GM18498 (cell line): ENCODE measurements at regions not wholly inside any gene's neighbourhood (a gene's known extent, or its start where the extent isn't known, plus 50 kb on each side); places are given as distances from the start of the nearest gene placed in this dataset.
"Not testable (repeated sequence)": the region's sequence is repeated elsewhere in the genome, so short reads cannot be mapped to it uniquely, and the experiment has no call there.

Experiments
- ATAC-seq: cut with Tn5 transposase; IDR thresholded peaks from one replicate; pipeline ENCODE4 v1.9.1; 2021; ENCODE audit warnings: mild to moderate bottlenecking, moderate library complexity; ENCODE audit not compliant: unreplicated experiment

- no peak for ATAC-seq
Observed at GRCh38 chr5:166788050-166788449, 1503.4 kb upstream of the WWC1 start.

GRCh38 chr5:166795756-166796155, 1495.7 kb upstream of the WWC1 start:
- no peak for ATAC-seq

GRCh38 chr5:166803058-166803457, 1488.4 kb upstream of the WWC1 start:
- no peak for ATAC-seq

- not testable (repeated sequence) for ATAC-seq
Observed at GRCh38 chr5:166804223-166804622, 1487.2 kb upstream of the WWC1 start.

- not testable (repeated sequence) for ATAC-seq
Observed at GRCh38 chr5:166804693-166805092, 1486.8 kb upstream of the WWC1 start.

GRCh38 chr5:166810093-166810658, 1481.3 kb upstream of the WWC1 start:
- not testable (repeated sequence) for ATAC-seq

- no peak for ATAC-seq
Observed at GRCh38 chr5:166810721-166811120, 1480.7 kb upstream of the WWC1 start.

- no peak for ATAC-seq
Observed at GRCh38 chr5:166823360-166823759, 1468.1 kb upstream of the WWC1 start.

- ATAC-seq = no peak
Observed at GRCh38 chr5:166834246-166834645, 1457.2 kb upstream of the WWC1 start.

GRCh38 chr5:166845044-166845443, 1446.4 kb upstream of the WWC1 start:
- no peak for ATAC-seq

- no peak for ATAC-seq
Observed at GRCh38 chr5:166856791-166857190, 1434.7 kb upstream of the WWC1 start.

GRCh38 chr5:166860426-166860825, 1431.0 kb upstream of the WWC1 start:
- no peak for ATAC-seq

- ATAC-seq = no peak
Observed at GRCh38 chr5:166862581-166862980, 1428.9 kb upstream of the WWC1 start.

- no peak for ATAC-seq
Observed at GRCh38 chr5:166865206-166865605, 1426.2 kb upstream of the WWC1 start.

- no peak for ATAC-seq
Observed at GRCh38 chr5:166880456-166880855, 1411.0 kb upstream of the WWC1 start.

- no peak for ATAC-seq
Observed at GRCh38 chr5:166881802-166882201, 1409.6 kb upstream of the WWC1 start.

GRCh38 chr5:166883016-166883415, 1408.4 kb upstream of the WWC1 start:
- no peak for ATAC-seq

- no peak for ATAC-seq
Observed at GRCh38 chr5:166898166-166898565, 1393.3 kb upstream of the WWC1 start.

- no peak for ATAC-seq
Observed at GRCh38 chr5:166899343-166899742, 1392.1 kb upstream of the WWC1 start.

GRCh38 chr5:166904571-166904970, 1386.9 kb upstream of the WWC1 start:
- no peak for ATAC-seq

GRCh38 chr5:166906991-166907713, 1384.3 kb upstream of the WWC1 start:
- no peak for ATAC-seq

GRCh38 chr5:166909040-166909439, 1382.4 kb upstream of the WWC1 start:
- no peak for ATAC-seq

- no peak for ATAC-seq
Observed at GRCh38 chr5:166909926-166910325, 1381.5 kb upstream of the WWC1 start.
